HG03378 (cell line): ENCODE measurements at regions not wholly inside any gene's neighbourhood (a gene's known extent, or its start where the extent isn't known, plus 50 kb on each side); places are given as distances from the start of the nearest gene placed in this dataset.

Source experiments
- ATAC-seq: cut with Tn5 transposase; IDR thresholded peaks from one replicate; pipeline ENCODE4 v1.9.1; 2021; ENCODE audit warnings: mild to moderate bottlenecking, moderate library complexity; ENCODE audit not compliant: unreplicated experiment

GRCh38 chr4:171759274-171759673, 53.9 kb upstream of the GALNTL6 start:
- no peak for ATAC-seq

DNA sequence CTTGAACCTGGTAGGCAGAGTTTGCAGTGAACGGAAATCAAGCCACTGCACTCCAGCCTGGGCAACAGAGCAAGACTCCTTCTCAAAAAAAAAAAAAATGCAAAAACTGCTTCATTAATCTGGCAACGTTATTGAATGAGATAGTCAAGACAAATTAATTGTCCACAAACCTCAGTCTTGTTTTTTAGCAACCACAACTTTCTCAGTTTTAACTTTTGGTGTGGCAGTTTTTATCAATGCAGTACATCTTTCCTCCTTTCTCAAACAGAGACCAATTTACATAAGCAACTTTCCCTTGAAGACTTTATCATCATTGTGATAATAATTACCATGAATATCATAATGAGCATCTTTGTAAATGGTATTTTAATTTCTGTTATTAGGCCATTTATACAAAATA, 61.7 kb upstream of the GALNTL6 start:
- ATAC-seq = no peak

- ATAC-seq = no peak
Observed at GRCh38 chr4:171746418-171746817, 66.8 kb upstream of the GALNTL6 start.

DNA sequence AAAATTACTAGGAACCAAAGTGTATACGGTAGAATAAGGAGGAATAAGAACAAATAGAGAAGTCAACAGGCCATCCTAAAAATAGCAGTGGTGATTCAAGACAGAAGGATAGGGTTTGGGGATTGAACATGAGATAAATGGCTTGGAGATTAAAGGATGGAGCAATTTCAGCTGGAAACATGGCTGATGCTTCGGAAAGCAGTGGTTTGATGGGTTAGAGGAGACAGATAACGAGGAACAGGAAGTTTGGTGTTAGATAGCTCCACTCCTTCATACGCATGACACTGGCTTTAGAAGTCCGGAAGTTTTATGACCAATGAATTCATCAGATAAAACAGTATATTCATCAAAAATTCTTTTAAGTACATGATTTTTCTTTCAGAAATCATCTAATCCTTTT, 70.8 kb upstream of the GALNTL6 start:
- ATAC-seq = no peak

GRCh38 chr4:171727185-171727584, 86.0 kb upstream of the GALNTL6 start:
- ATAC-seq = no peak

DNA sequence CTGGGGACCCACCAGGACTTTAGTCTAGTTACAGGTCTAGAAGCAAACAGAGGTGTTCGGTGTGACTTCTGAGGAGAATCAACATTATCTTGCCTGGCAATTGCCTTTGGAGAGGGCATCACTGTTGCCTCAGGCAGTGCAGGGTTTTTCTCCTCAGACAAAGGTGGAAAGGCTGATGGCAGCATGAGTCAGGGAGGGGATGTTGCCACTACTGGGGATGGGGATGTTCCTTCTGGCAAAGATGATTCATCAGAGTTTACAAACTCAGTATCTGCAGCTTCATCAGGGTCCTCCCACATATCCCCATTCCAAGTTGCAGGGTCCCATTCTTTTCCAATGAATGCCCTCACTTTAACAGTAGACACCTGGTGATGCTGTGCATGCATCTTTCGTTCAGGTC, 91.3 kb upstream of the GALNTL6 start:
- ATAC-seq = no peak

GRCh38 chr4:171719691-171720090, 93.5 kb upstream of the GALNTL6 start:
- ATAC-seq = no peak

- no peak for ATAC-seq
Observed at GRCh38 chr4:171718665-171719064, 94.5 kb upstream of the GALNTL6 start.

DNA sequence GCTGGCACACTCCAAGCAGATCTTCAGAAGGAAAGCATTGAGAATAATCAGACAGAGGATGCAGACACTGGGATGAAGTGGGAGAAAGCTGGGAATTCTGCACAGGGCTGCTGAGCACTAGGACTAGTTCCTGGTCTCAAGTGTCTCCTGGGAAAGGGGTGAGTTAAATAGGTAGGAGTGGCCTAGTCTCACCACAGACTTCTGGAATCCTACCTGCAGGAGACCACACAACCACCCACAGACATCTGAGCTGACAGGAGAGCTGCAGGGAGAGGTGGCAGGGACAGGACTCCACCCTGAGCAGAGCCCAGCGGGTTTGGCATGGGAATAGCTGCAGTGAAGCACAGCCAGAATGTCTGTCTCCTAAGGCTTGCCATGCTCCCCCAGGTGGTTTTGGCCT, 95.1 kb upstream of the GALNTL6 start:
- ATAC-seq = no peak

DNA sequence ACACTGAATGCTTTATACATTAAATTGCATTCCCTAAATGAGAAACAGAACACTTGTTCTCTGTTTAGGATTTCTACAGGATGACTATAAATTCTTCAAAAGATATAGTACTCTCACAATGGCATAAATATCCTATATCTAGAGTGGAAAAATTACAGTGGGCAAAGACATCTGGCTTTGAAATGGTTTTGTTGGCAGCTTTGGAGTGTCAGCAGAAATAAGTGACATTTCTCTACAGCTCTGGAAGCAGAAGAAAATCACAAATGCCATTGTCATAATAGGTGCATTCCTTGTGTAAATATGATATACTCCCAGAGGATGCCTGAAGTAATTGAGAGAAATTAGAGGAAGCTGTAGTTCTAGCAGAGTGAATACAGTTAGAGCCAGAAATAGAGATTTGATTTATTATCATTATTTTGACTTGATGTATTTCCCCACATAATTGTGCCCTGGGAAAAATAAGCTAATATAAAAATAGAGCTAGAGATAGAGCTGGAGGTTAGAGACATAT, 95.9 kb upstream of the GALNTL6 start:
- no peak for ATAC-seq

DNA sequence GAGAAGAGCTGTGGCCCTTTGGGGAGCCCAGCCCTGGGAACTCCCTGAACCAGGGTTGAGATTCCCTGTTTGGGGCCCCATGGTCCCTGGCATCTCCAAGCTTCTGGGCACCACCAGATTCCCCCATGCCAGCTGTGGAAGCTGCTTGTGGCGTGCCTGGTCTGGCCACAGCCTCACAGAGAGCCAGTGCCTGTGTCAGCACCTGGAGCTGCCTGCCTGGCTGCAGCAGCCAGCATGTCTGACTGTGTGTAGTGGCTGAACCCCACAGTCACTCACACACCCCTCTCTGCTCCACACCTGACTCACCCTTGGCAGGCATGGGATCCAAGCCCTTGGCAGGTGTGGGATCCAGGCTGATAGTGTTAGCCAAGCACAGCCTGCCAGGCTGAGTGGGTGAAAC, 97.2 kb upstream of the GALNTL6 start:
- ATAC-seq = no peak

DNA sequence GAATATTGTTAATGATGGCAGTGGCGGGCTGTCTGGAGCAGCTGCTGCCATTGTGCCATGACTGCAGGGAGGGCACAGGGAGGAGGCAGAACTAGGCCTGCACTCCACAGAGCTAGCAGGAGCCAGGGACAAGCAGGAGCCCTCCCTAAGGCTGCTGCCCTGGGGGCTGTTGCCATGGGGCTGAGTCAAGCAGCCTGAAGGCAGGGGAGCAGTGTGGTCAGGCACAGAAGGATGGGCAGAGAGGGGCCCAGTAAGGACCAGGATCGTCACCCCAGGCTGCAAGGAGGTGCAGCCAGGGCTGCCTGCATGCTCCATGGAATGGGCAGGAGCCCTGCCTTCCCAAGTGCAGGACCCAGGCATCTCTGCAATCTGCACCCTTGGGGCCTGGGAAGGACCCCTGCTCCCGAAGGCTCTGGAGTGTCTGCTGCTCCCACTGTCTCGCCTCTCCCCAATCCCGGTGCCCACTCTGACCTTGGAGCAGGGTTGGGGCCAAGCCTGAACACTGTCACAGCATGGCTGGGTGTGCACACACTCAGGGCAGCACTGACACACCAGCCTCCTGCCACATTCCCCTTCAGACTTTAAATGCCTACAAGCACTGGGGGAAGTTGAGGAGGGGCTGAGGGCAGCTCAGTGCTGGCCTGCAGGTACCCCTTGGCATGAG, 98.3 kb upstream of the GALNTL6 start:
- ATAC-seq = no peak

DNA sequence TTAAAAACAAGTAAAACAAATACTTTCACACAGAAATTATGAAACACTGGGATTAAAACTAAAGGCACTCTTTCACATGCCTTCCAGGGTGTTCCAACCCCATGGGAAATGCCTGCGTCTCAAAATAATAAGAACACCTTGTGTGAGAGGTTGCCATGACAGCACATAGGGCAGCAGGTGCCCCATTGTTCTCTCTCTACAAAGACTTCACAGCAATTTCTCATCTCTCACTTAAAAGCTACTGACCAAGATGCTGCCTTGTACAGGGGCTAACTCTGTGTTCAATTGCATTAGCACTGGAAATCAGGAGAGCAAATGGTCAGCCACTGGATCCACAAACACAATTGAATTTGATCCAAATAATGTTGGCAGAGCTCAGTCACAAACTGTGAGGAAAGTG, 102.5 kb upstream of the GALNTL6 start:
- ATAC-seq = no peak

DNA sequence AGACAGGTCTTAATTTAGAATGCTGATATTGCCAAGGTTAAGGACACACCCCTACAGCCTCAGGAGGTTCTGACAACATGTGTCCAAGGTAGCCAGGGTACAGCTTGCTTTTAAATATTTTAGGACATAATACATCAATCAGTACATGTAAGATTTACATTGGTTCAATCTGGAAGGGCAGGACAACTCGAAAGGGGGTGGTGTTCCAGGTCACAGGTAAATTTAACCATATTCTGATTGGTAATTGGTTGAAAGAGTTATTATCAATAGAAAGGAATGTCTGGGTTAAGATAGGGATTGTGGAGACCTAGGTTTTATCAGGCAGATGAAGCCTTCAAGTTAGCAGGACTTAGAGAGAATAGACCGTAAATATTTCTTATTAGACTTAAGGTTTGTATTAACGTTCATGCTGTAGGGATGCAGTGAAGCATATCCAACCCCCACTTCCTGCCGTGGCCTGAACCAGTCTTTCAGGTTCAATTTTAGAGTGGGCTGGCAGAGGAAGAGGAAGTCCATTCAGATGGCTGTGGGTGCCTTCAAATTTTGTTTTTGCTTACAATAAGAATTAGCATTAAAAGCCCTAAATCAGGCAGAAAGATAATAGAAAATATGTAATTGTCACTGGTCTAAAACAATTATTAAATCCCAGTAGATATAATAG, 136.5 kb upstream of the GALNTL6 start:
- peak; percentile 99 for ATAC-seq

GRCh38 chr4:171674781-171675180, 138.4 kb upstream of the GALNTL6 start:
- no peak for ATAC-seq

GRCh38 chr4:171668403-171668802, 144.8 kb upstream of the GALNTL6 start:
- no peak for ATAC-seq

- no peak for ATAC-seq
Observed at GRCh38 chr4:171667906-171668305, 145.3 kb upstream of the GALNTL6 start.

DNA sequence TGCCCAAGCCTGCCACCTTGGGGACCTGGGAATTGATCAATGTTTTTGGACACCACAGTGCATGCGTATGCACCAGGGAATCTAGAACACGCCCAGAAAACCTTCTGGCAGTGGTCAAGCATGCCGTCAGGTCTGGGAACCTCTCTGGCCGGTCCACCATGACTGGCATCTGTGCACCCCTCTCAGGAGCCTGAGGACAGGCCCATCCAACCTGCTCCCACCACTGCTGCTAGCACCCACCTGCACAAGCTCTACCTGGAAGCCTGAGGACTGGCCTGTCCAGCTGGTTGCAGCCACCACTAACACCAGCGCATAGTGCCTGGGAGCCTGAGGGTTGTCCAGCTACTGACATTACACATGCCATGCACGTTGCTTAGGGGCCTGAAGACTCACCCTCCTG, 162.1 kb upstream of the GALNTL6 start:
- ATAC-seq = no peak

- peak; percentile 75 for ATAC-seq
Observed at GRCh38 chr4:171650543-171650942, 162.7 kb upstream of the GALNTL6 start.

DNA sequence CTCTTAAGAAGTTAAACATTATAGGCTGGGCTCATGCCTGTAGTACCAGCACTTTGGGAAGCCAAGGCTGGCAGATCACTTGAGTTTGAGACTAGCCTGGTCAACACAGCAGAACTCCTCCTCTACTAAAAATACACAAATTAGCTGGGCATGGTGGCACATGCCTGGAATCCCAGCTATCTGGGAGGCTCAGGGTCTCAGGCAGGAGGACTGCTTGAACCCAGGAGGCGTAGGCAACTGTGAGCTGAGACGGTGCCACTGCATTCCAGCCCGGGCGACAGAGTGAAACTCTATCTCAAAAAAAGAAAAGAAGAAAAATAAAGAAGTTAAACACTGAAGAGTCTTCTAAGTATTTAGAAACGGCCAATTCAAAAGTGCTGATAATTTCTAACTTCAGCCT, 164.3 kb upstream of the GALNTL6 start:
- no peak for ATAC-seq

- no peak for ATAC-seq
Observed at GRCh38 chr4:171646984-171647383, 166.2 kb upstream of the GALNTL6 start.

DNA sequence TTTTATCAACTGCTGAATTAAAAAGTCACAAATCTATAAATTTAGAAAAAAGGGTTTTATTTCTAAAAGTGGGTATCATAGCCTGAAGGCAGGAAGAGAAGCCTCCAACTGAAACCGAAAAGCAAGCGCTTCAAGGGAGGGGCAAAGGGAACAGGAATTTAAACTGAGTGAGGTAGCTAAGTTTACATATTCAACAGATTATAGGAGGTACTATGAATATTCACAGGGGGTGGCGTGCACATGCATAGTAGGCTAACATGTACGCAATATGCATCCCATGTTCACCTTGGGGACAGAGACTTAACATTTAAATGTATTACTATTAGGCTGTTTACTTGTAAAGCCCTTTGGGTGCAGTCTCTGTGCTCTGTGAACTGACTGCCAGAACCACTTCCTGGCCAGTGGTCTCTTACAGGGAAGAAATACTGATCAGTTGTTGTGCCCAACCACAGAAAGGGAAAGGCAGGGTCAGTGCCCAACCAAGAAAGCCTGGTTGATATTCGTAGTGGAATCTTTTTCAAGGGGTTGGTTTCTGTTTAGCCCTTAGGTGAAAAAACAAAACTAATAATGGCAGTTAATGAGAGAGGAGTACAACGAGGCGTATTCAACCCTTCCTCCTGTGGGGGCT, 168.7 kb upstream of the GALNTL6 start:
- peak; percentile 90 for ATAC-seq
